HG03442 (cell line): ENCODE measurements at regions not wholly inside any gene's neighbourhood (a gene's known extent, or its start where the extent isn't known, plus 50 kb on each side); places are given as distances from the start of the nearest gene placed in this dataset.

Source experiments
- ATAC-seq: cut with Tn5 transposase; IDR thresholded peaks from one replicate; pipeline ENCODE4 v1.9.1; 2021; ENCODE audit warnings: mild to moderate bottlenecking, moderate library complexity; ENCODE audit not compliant: unreplicated experiment

GRCh38 chr6:165987483-165988301 is 180.0 kb downstream of the TBXT start:
- ATAC-seq = no peak

GRCh38 chr6:165986914-165987482 is 180.7 kb downstream of the TBXT start:
- no peak for ATAC-seq

GRCh38 chr6:165986311-165986913 is 181.2 kb downstream of the TBXT start:
- no peak for ATAC-seq

GRCh38 chr6:165985806-165986299 is 181.8 kb downstream of the TBXT start:
- no peak for ATAC-seq

GRCh38 chr6:165985281-165985805 is 182.3 kb downstream of the TBXT start:
- ATAC-seq = no peak

GRCh38 chr6:165984729-165985275 is 182.8 kb downstream of the TBXT start:
- no peak for ATAC-seq

- ATAC-seq = no peak
These were observed 184.3 kb downstream of the TBXT start for GRCh38 chr6:165983112-165984072.

GRCh38 chr6:165978476-165978875 is 189.2 kb downstream of the TBXT start:
- no peak for ATAC-seq

- ATAC-seq = no peak
These were observed 191.0 kb downstream of the TBXT start for GRCh38 chr6:165976684-165977083.

GRCh38 chr6:165974817-165975216 is 192.8 kb downstream of the TBXT start:
- no peak for ATAC-seq

- ATAC-seq = no peak
These were observed 194.2 kb downstream of the TBXT start for GRCh38 chr6:165973473-165973872.

GRCh38 chr6:165972139-165972802 is 195.4 kb downstream of the TBXT start:
- ATAC-seq = no peak

- ATAC-seq = no peak
These were observed 196.4 kb downstream of the TBXT start for GRCh38 chr6:165971202-165971601.

GRCh38 chr6:165970001-165970400 is 197.7 kb downstream of the TBXT start:
- no peak for ATAC-seq

GRCh38 chr6:165969184-165969583 is 198.5 kb downstream of the TBXT start:
- ATAC-seq = no peak

- no peak for ATAC-seq
These were observed 199.2 kb downstream of the TBXT start for GRCh38 chr6:165968408-165968807.

- no peak for ATAC-seq
These were observed 199.7 kb downstream of the TBXT start for GRCh38 chr6:165967810-165968407.

GRCh38 chr6:165963750-165964149 is 203.9 kb downstream of the TBXT start:
- ATAC-seq = no peak

GRCh38 chr6:165962366-165962765 is 205.3 kb downstream of the TBXT start:
- no peak for ATAC-seq
